Endothelial cell (in vitro differentiated cells): ENCODE measurements at regions not wholly inside any gene's neighbourhood (a gene's known extent, or its start where the extent isn't known, plus 50 kb on each side); places are given as distances from the start of the nearest gene placed in this dataset.

ENCODE experiments used
- DNase-seq: peaks from one replicate; pipeline ENCODE4 v3.0.0; 2021; ENCODE audit warnings: low spot score
- H3K27ac Mint-ChIP-seq: one replicate; pipeline ENCODE4 v1.8.0; 2021; ENCODE audit warnings: mixed read lengths, inconsistent platforms; ENCODE audit not compliant: unreplicated experiment
- H3K27me3 Mint-ChIP-seq: one replicate; pipeline ENCODE4 v1.8.0; 2021; ENCODE audit warnings: mild to moderate bottlenecking, moderate library complexity, mixed read lengths, inconsistent platforms; ENCODE audit not compliant: unreplicated experiment
- H3K36me3 Mint-ChIP-seq: one replicate; pipeline ENCODE4 v1.8.0; 2021; ENCODE audit warnings: mild to moderate bottlenecking, low read depth, mixed read lengths, inconsistent platforms; ENCODE audit not compliant: unreplicated experiment
- H3K4me1 Mint-ChIP-seq: one replicate; pipeline ENCODE4 v1.8.0; 2021; ENCODE audit warnings: mild to moderate bottlenecking, mixed read lengths, inconsistent platforms; ENCODE audit not compliant: unreplicated experiment
- H3K4me3 Mint-ChIP-seq: one replicate; pipeline ENCODE4 v1.8.0; 2021; ENCODE audit warnings: mild to moderate bottlenecking, mixed read lengths, inconsistent platforms; ENCODE audit not compliant: unreplicated experiment
- H3K9me3 Mint-ChIP-seq: one replicate; pipeline ENCODE4 v1.8.0; 2021; ENCODE audit warnings: mixed read lengths, inconsistent platforms; ENCODE audit not compliant: unreplicated experiment
- TF ChIP-seq, protein P1 (sequence below): fragments of 200-600 bp; sonication (generic); IDR thresholded peaks from one replicate; pipeline ENCODE4 v1.5.0; 2021; ENCODE audit warnings: antibody characterized with exemption; ENCODE audit not compliant: unreplicated experiment

DNA sequence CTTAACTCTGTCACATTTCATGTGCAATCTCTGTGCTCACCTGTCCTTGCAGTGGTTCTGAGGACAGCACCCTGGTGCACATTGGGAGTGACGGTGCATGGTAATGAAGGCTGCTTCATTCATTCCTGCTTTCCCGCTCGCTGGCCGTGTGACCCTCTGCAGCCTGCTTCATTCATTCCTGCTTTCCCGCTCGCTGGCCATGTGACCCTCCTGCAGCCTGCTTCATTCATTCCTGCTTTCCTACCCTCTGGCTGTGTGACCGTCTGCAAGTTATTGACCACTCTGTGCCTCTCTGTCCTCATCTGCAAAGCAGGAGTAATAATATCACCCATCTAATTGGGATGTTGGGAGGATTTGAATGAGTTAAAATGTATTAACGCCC is 189.1 kb upstream of the TMEM132C start:
- no peak overlapping the region for H3K4me3 Mint-ChIP-seq
- H3K4me1 Mint-ChIP-seq, result no peaks in the 10 kb centered on the region
- H3K36me3 Mint-ChIP-seq, result peaks cover 13% of the 10 kb centered on the region
- H3K9me3 Mint-ChIP-seq, result peaks cover 70% of the 10 kb centered on the region
- H3K27ac Mint-ChIP-seq, result no peak overlapping the region
- no peak for DNase-seq
- peaks cover 6% of the 10 kb centered on the region for H3K27me3 Mint-ChIP-seq
- TF ChIP-seq, protein P1, sequence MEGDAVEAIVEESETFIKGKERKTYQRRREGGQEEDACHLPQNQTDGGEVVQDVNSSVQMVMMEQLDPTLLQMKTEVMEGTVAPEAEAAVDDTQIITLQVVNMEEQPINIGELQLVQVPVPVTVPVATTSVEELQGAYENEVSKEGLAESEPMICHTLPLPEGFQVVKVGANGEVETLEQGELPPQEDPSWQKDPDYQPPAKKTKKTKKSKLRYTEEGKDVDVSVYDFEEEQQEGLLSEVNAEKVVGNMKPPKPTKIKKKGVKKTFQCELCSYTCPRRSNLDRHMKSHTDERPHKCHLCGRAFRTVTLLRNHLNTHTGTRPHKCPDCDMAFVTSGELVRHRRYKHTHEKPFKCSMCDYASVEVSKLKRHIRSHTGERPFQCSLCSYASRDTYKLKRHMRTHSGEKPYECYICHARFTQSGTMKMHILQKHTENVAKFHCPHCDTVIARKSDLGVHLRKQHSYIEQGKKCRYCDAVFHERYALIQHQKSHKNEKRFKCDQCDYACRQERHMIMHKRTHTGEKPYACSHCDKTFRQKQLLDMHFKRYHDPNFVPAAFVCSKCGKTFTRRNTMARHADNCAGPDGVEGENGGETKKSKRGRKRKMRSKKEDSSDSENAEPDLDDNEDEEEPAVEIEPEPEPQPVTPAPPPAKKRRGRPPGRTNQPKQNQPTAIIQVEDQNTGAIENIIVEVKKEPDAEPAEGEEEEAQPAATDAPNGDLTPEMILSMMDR, result no peak

DNA sequence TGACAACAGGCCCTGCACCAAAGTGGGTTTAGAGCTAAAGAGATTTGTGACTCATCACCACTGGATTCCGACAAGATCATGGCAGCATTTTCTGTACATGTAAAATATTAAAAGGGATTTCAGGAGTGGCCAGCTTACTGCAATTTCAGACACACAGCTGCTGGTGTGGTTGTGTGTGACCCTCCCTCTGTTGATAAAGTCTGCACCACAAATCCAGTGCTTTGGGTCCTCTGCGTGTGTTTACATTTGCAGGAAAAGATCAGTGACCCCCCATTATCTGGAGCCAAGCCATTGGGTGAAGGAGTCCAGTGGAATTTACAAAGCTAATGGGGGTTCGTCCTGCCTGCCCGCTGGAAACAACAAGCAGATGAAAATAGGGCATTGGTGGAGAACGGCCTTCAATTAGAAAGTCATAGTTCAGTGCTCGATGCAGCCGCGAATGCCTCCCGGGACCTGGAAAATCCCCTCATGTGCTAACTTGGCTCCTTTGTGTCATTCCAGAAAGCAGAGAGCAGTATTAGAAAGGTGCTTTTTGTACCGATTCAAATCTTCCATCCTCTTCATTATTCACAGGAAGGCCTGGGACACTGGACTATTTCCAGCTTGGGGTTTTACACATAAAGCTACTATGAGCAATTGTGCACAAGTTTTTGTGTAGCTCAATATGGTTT is 188.5 kb upstream of the TMEM132C start:
- H3K4me3 Mint-ChIP-seq, result no peak overlapping the region
- DNase-seq, result no peak
- H3K36me3 Mint-ChIP-seq, result peaks cover 13% of the 10 kb centered on the region
- TF ChIP-seq, protein P1, result no peak
- no peaks in the 10 kb centered on the region for H3K4me1 Mint-ChIP-seq
- peaks cover 69% of the 10 kb centered on the region for H3K9me3 Mint-ChIP-seq
- peaks cover 6% of the 10 kb centered on the region for H3K27me3 Mint-ChIP-seq
- no peak overlapping the region for H3K27ac Mint-ChIP-seq

DNA sequence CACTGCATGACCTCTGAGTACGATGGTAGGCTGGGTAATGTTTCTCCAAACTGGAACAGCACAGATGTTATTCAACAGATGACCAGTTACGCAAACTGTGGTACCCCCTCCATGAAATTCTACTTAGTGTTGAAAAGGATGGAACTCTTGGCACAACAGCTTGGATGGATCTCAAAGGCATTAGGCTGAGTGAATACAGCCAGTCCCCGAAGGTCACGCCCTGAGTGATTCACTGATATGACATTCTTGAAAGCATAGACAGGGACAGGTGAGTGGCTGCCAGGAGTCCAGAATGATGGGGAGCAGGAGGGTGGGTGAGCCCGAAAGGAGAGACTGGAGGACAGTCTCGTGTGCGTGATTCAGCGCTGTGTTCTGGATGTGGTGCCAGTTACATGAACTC is 187.5 kb upstream of the TMEM132C start:
- Mint-ChIP-seq H3K27ac (no peak overlapping the region), H3K9me3 (peaks cover 62% of the 10 kb centered on the region), H3K4me1 (no peaks in the 10 kb centered on the region), H3K27me3 (peaks cover 6% of the 10 kb centered on the region), H3K4me3 (no peak overlapping the region), H3K36me3 (peaks cover 13% of the 10 kb centered on the region)
- DNase-seq, result no peak
- TF ChIP-seq, protein P1, result no peak

DNA sequence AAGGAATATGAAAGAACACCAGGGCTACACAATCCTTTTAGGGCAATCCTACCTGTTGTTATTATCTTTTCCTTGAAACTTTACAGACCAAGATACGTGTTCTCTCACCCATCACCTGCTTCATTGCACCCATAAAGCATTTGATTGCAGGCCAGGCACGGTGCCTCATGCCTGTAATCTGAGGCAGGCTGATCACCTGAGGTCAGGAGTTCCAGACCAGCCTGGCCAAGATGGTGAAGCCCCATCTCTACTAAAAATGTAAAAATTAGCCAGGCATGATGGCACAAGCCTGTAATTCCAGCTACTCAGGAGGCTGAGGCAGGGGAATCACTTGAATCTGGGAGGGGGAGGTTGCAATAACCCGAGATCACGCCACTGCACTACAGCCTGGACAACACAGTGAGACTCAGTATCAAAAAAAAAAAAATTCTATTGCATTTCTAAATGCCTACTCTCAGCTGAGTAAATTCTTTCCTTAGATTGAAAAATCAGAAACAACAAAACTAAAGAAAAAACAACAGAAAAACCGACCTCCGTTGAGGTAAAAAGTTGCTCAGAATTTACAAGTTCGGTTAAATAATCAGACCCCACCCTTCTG is 183.7 kb upstream of the TMEM132C start:
- H3K27ac Mint-ChIP-seq, result no peak overlapping the region
- no peaks in the 10 kb centered on the region for H3K36me3 Mint-ChIP-seq
- TF ChIP-seq, protein P1, result no peak
- no peaks in the 10 kb centered on the region for H3K4me1 Mint-ChIP-seq
- H3K27me3 Mint-ChIP-seq, result peaks cover under 1% of the 10 kb centered on the region
- H3K4me3 Mint-ChIP-seq, result no peak overlapping the region
- no peak for DNase-seq
- peaks cover 41% of the 10 kb centered on the region for H3K9me3 Mint-ChIP-seq

DNA sequence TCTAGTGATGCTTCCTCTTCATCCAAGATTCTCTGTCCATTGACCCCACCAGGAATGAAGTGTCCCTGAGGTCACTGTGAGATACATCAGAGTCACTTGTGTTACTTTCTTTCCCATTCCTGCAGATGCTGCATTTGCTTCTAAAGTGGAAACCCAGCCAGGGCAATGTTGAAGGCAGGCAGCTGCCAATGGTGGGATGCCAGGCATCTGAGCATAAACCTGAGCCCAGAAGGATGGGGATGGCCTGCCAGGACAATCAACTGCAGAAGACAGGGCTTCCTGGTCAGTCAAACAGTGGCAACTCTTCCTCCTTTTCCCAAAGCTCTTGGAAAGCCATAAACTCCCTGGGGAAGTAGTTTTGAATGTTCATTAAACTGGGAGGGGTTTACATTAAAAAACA is 178.0 kb upstream of the TMEM132C start:
- no peak overlapping the region for H3K27ac Mint-ChIP-seq
- peaks cover 60% of the 10 kb centered on the region for H3K9me3 Mint-ChIP-seq
- no peak overlapping the region for H3K4me3 Mint-ChIP-seq
- no peaks in the 10 kb centered on the region for H3K4me1 Mint-ChIP-seq
- peaks cover 4% of the 10 kb centered on the region for H3K27me3 Mint-ChIP-seq
- DNase-seq, result no peak
- TF ChIP-seq, protein P1, result no peak
- peaks cover 3% of the 10 kb centered on the region for H3K36me3 Mint-ChIP-seq
